Fibroblast of skin of right biceps (primary cell): ENCODE measurements at regions not wholly inside any gene's neighbourhood (a gene's known extent, or its start where the extent isn't known, plus 50 kb on each side); places are given as distances from the start of the nearest gene placed in this dataset.
A peak's percentile ranks its signal among the peaks of the same experiment; 100 is the strongest.

Source experiments
- DNase-seq: peaks from one replicate; pipeline ENCODE4 v3.0.0-alpha.2; 2013

DNA sequence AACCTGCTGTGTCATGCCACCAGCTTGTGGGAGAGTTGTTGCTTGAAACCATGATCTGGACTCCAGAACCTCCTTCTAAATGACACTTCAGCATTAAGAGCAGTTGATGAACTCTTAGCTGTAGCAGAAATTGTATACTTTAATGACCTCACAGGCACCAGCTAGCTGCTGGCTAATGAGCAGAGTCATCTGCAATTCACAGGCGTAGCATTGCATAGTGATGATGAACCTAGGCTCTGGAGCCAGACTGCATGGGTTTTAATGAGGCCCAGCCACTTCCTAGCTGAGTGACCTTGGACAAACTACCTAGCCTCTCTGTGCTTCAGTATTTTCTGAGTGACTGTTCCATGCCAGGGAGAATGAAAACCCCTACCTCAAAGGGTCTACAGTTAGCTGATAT lies 407.1 kb downstream of the LMO4 start:
- DNase-seq, result peak; percentile 19

DNA sequence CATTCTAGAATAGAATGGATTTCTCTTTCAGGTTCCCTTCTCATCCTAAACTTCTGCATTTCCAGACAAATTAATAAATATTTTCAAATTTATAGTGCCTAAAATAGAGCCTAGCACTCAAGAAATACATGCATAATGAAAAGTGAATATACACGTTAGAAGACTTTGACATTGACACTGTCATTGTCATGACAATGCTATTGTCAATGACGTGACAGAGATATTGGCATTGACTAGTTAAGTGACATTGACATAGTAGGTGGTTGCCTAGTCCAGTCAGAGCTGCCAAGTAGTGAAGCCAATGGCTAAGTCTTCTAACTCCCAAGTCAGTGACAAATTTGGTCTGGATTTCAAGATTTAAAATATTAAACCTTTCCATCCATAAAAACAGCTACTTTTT lies 410.5 kb downstream of the LMO4 start:
- DNase-seq, result no peak

DNA sequence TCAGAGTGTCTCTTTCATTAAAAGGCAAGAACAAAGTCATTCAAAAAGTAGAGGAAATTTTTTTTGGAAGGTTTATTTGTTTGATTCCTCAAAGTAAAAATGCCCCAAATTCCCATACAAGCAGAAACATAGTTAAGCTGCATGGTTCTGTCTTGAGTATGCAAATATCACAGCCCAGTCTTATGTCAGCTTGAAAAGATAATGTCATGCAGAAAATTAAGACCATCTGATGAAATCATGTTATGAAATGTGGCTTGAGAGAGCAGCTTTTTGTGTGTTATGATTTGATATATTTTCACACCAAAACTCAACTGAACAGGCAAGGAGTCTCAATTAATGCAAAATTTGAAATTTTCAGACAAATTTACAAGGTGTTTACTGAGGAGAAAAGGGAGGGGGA lies 411.0 kb downstream of the LMO4 start:
- DNase-seq, result peak; percentile 6

DNA sequence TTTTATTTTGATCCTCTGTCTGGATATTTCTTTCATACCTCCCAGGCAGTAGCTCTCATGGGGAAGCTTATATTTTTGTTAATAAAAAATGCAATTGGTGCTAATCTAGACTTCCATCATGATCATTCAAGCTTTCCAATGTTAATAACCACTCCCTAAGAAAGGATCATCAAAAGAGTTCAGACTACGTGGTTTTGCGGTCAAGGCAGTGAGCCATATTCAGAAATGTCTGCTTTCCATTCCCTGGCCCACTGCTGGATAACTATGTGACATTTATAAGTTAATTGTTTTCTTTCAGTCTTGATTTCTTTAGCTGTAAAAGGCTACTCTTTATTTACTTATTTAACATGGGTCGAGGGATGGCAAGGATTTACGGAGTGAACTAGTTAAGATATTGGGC lies 414.6 kb downstream of the LMO4 start:
- DNase-seq, result peak; percentile 49

DNA sequence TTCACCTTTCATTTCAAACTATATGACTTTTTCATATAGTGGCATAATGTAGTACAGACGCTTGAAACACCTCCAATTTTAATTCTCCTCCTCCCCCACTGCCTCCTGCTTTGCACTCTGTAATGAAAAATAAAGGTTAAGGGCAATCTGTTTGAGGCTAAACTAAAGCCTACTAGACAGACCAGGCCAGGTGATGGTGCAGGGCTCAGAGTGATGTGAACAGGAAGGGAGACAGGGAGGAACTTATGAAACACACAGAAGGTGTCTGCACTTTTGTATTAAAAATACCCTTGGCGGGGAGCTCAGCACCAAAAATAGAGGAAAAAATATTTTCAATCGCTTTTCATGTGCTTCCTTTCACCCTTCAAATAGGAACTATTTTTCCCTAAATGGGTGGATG lies 415.4 kb downstream of the LMO4 start:
- no peak for DNase-seq

DNA sequence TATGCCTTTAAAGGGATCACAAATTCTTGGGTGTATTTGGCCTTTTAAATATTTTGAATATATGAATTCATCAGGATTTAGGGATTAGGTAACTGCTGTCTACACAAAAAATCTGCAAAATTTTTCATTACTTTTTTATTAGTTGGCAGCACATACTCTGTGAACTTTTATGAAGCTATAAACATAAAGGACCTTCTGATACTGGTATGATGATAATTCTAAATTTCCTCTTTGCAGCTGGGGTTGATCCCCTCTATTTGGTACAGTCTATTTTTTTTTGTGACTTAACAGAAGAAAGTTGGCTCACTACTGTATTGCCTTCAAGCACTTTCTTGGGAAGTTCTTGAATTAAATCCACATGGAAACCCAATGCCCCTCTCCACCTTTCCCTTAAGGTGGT lies 416.1 kb downstream of the LMO4 start:
- no peak for DNase-seq

DNA sequence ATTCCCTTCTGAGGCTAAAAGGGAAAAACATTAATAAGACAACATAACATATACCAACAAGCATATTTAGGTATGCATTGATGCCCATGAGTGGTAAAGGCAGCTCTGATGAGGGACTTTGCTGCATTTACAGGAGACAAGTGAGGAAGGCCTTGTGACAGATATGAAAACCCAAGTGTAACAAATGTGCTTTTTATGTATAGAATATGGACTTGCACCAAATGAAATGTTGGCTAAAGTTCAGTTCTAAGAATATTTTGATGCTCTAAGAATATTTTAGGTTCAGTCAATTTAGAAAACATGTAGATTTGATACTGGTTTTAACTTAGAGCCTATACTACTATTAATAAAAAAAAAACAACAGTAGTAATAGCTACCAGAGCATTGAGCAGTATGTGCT lies 424.7 kb downstream of the LMO4 start:
- DNase-seq, result no peak

DNA sequence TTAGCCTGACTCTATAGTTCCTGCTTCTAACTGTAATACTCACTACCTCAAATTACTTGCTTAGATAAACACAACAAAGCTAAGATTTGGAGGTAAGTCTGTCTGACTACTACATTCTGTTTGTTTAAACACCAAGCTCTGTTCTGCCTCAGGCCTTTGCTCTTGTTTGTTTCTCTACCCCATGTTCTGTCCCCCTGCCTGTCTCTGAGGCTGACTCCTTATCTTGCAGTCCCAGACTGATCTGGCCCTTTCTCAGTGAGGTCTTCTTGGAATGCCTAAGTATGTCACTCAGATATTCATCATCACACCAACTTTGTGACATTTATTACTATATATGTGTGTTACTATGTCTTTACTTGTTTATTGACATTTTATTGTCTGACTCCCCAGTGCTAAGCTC lies 425.5 kb downstream of the LMO4 start:
- no peak for DNase-seq

DNA sequence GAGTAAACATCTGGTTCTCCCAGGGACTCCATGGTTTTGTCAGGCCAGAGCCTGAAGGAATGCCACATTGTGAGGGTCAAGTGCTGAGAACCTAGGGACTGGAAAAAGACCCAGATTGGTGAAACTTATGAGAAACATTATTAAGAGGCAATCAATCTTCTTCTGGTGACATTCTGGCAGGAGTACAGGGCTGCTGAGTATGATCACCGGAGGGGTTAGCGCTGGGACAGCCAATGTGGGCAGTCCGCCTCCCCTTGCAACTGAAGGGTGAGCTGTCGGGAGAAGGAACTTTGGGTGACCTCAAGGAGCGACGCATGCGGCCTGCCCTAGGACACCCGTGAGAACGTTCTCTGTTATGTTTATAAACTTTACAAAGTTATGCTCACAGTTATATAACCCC lies 429.0 kb downstream of the LMO4 start:
- DNase-seq, result peak; percentile 15

DNA sequence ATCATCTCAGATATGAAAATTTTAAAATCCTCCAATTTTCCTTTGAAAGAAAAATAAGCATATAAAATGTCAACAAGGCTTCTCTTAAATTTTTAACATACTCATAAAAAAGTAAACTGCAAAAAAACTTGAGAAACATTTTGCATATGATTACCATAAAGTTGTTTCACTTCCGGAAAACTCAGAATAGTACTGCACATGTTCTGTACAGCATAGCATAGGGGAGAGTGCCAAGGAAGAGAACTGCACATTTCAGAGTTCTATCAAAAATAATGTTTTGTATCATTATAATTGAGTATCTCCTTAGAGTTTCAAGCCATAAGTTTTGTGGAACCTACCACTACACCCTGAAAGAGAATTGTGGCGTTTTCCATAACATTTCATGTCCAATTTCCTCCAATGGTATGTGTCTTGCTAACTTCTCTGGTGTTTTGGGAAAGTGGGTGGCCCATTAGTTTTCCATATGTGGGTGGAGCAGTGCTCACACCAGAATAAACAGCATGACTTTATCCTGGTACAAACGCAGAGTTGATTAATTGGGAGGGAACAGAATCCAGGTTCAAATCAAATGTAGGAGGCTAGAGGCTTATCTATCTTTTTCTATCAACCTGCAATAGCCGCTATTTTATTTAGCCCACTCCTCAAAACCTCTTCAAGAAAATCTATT lies 430.9 kb downstream of the LMO4 start:
- DNase-seq, result no peak

DNA sequence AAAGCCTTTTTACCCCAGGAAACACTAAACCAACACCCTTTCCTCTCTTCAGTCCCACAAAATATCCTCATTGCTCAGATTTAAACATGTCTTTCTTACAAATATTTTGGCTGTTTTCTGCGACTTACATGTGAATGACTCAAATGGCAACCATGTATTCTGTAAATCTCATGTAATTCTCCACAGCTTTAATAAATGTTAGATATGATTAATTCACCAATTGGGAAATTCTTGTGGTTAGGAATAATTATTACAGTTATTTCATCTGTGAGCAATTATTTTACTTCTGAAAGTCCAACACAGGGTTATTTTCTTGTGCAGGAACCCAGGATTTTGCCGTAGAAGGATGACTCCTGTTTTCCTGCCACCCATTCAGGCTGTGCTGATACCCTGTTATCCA lies 431.5 kb downstream of the LMO4 start:
- DNase-seq, result peak; percentile 86

DNA sequence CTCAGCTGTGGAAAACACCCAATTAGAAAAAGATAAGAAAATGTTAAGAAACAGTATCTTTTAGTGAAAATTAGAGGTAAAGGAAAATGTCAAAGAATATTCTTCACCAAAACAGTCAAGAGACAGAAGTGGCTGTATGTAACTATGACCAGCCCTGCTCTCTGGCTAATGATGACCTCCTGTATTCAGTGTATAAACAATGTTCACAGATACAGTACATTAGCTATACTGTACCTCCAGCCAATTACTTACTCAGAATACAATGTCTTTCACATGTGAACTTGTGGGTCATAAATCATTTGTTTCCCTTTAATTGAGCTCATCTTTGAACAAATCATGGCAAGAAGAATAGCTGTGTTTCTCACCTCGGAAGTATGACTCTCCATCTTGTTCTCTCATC lies 432.0 kb downstream of the LMO4 start:
- DNase-seq, result peak; percentile 28

DNA sequence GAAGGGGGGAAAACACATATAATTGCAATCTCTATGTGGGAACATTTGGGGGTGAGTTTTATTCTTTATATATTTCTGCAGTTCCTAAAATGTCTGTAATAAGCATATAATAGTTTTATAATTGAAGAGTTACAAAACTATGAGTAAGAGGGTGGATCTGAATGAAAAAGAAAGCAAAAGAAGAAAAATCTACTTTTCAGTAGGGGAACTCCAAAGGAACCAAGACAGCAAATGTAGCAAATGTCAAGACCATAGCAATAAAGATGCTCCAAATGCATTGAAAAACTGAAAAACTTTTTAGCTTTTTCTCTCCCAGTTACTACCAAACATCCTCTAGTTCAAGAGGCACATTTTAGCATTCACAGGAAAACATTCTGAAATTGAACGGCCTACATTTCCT lies 434.8 kb downstream of the LMO4 start:
- no peak for DNase-seq

DNA sequence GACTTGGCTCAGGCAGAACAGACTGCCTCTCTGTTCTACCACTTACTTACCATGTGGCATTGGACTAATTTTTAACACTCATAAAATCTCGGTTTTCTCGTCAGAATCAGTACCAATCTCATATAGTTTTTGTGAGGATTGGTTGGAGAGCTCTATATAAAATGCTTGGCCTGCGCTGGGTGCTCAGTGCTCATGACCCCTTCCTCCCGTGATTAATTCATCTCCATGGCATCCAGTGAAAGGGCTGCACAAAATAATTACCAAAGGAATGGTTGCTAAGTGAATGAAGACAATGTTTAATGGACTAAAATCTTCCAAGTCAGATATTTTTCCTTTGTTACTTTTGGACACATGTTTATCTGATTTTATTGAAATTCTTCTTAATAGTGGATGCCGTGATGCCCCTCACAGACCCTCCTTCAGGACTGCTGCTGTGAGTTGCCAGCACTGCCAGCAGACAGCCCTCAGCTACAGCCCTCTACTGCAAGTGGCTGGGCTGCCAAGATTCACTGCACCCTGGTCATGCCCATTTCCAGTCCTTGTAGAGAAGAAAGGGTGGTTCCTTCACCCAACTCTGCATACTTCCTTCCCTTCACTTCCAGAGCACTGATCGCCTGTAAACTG lies 436.5 kb downstream of the LMO4 start:
- no peak for DNase-seq

DNA sequence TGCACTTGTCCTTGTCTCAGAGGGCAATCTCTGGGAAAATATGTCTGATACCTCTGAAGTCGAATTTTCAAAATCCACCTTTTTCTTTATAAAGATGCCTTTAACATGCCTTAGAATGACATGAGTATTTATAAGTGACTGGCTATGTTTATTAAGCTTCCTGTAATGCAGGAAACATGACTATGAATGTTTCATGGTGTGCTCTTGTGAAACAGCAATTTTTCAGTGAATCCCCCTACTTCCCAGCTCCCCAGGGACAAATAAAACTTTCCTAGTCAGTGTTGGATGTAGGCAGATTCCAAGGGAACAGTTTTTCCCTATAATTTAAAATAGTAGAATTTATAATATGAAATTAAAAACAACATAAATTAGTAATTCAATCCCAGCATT lies 437.0 kb downstream of the LMO4 start:
- DNase-seq, result peak; percentile 91

DNA sequence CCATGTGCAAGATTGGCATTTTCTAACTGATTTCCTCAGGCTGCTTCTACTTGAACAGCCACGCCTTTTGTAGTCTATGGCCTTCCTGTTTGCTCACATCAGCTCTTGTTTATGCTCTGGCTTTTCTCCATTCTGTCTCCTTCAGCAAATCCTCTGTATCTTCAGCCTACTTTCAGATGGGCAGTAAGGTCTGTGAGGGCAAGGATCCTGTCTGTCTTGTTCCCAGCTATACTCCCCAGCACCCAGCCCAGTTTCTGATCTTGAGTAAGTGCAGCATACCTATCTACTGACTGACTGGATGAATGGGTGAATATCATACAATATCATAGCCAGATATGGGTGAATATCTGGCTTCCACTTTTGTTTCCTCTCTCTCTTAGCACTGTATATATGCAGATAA lies 438.1 kb downstream of the LMO4 start:
- DNase-seq, result peak; percentile 58

DNA sequence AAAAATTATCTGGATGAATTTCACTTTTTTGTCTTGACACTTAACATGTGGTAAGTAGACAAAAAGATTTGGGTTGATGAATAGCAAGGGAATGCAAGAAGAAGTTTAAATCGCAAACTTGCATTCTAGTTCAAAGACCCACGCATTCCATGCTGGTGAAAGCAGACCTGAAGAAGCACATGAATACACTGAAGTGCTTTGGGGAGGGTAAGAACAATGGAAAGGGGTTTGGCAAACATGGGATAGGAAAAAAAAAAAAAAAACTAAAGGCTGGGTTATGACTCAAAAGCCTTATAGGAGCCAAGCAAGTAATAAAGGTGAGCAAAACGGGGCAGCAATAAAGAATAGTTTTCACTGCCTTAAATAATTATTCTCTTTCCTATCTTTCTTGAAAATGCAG lies 450.2 kb downstream of the LMO4 start:
- peak; percentile 57 for DNase-seq

DNA sequence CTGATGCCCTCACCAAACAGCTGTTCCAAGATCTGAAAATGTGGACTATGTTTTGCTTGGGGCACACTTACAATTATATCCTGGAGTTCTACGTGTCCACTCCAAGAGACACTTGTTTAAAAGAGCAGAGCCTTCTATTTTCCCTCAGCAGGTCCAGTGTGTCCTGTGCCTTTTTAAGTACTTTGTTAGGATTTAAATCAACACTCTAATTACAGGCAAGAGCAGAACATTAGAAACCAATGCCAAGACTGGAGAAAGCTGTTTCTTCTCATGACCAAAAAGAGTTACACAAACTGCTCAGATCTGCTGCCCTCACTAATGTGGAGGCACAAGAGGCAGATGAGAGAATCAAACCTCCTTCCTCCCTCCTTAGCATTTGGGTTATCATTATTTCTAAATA lies 452.9 kb downstream of the LMO4 start:
- DNase-seq, result no peak

DNA sequence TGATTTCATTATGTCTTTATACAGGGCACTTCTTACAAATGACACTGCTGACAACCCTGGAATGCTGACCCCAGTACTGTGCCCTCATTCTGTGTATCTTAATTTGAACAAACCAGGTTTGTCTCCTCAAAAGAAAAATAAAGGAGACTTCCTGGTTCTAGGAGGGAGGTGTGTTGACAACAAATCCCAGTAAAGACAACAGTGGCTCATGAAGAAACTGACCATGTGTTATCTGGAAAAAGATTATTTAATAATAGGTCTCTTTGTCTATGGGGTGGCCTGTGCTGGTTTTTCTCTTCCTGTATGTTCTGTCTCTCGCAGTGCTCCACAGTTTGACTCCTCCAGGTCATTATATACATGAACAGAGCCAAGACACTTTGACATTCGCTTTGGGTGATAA lies 454.6 kb downstream of the LMO4 start:
- no peak for DNase-seq

DNA sequence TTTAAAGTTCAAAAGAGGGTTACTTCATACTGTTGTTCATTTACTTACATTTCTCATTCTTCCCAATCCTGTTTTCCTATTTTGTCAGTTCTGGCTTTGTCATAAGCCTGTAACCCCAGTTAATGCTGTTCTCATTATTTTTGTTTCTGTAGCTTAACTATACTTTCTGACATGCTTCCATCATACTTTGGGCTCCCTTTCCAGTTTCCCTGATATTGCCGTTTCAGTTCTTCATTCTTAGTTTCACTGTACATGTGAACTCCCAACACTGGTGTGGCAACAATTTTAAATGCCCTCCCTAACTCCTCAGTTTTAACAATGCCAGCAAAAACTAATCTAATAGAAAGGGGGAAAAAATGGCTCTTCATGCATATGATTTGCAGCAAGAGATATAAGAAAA lies 456.7 kb downstream of the LMO4 start:
- DNase-seq, result no peak

DNA sequence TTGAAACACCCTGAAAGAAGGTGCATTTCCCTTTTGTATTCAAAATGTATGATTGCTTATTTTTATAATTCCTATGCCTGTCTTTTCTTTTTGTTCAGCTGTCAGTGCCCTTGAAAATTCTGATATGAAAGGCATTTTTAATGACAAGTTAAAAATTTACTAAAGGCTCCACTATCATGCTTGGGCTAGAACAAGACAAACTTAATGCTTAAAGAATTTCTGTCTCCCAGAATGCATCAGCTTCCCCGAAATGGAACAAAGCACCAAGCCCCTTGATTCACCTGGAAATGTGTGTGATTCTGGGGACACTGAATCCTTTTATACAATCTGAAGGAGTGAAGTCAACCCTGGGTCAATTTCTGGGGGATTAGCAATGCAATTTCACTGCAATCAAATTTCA lies 457.5 kb downstream of the LMO4 start:
- DNase-seq, result no peak

DNA sequence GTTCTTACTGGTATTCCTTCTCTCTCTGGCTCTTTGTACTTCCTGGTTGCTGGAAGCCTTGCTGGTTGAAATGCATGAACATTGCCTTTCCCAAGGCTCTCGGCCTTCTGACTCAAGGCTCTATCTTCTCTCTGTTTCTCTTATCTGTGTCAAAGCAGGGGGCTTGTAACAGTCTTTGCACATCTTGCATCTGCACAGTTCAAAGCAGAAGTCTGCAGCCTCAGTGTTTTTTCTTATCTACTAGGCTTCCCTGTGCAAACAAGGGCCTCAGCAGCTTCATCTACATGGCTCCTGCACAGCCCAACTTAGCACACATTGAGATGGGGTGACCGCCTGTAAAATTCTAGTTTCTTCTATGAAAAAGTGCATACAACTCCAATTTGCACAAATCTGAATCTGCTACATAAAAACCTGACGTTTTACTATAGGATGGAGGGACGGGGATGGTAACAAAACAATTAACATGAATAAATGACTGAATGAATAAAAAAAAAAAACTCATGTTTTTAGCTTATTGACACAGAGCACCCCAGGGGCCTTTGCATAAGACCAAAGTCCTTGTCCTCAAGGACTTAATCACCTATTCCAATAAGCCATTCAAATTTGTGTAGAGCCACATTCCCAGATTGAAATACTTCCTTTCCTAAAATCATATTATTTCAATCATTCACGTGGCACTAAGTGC lies 458.3 kb downstream of the LMO4 start:
- DNase-seq, result no peak

DNA sequence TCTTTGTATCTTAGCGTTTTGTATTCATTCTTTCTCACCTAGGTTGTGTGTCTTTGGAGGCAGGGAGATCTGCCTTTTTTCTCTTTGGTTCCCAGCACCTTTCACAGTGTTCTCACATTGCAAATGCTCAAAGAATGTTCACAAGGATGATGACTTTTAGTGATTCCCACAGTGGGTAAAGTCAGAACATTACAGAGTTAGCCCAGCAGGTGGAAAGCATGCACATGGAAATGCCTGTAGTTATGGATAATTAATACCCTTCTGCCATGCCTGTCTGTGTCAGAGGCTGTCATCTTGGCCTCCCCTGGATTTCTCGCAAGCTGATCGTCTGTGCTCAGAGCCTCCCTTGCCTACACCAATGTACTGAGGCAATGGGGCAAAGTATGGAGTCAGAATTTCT lies 458.9 kb downstream of the LMO4 start:
- peak; percentile 39 for DNase-seq

DNA sequence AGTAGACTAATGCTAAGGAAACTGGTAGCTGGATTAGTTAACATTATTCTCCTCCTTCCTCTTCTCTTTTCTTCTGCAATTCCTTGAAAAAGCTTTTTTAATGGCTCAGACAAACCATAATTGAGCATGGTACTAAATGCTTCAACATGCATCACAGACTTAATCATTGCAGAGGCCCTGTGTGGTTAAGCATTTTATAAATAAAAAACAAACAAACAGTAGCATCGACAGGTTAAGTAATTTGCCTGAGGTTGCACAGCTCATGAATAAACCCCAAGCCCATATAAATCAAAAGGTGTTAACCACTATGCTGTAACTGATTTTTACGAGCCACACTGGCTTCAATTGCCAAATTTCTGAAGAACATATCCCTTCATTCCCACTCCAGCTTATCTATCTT lies 462.1 kb downstream of the LMO4 start:
- DNase-seq, result no peak
